HepG2 (cell line): ENCODE measurements at regions not wholly inside any gene's neighbourhood (a gene's known extent, or its start where the extent isn't known, plus 50 kb on each side); places are given as distances from the start of the nearest gene placed in this dataset.

Experiments
- ATAC-seq: fragments of 200-7000 bp; cut with Tn5 transposase; 3 replicates; pipeline ENCODE4 v1.9.1; 2020; ENCODE audit warnings: mild to moderate bottlenecking, moderate library complexity
- BruUV-seq: library from RNA; stranded (reverse); fragments of 400-500 nt; replicated peaks from 2 replicates; lab custom pipeline; 2021; lab: Mats Ljungman, UMichigan
- CTCF ChIA-PET: fragments of 300-600 bp; formaldehyde crosslinking; extraction: SDS; loops from one replicate; lab custom pipeline; 2021; ENCODE audit warnings: low total read pairs, inconsistent platforms, low intra/inter-chr PET ratio; lab: Yijun Ruan, JAX
- POLR2A ChIA-PET: fragments of 350-600 bp; sonication (Branson Sonifier 250); formaldehyde crosslinking; loops from one replicate; lab custom pipeline; 2020; ENCODE audit warnings: antibody characterized with exemption, inconsistent platforms; lab: Yijun Ruan, JAX
- DNase-seq: peaks from one replicate; pipeline ENCODE4 v3.0.0-alpha.2; 2015; ENCODE audit warnings: low spot score
- FAIRE-seq: peaks from 3 replicates; lab custom pipeline; 2011; peaks lifted over from hg19 to GRCh38; lab: Jason Lieb, UNC
- H2AFZ ChIP-seq: one replicate; pipeline ENCODE4 v1.6.1; 2011; ENCODE audit warnings: low read length, inconsistent platforms
- H3K27ac ChIP-seq: fragments of 300-600 bp; 3 replicates; pipeline ENCODE4 v1.8.0; 2011; ENCODE audit warnings: mixed run types, mild to moderate bottlenecking, mixed read lengths, low read length, inconsistent platforms; ENCODE audit not compliant: insufficient read depth; ENCODE audit errors: extremely low read length
- H3K27me3 ChIP-seq, 2 experiments: fragments of 200-600 bp in 1 of 2; 2 replicates in 1 of 2; 3 replicates in 1 of 2; pipeline versions ENCODE4 v1.6.0 to v1.8.0; 2011; ENCODE audit warnings: low read length in 2 of 2, mild to moderate bottlenecking in 2 of 2, moderate library complexity in 2 of 2, inconsistent platforms in 1 of 2; ENCODE audit not compliant: insufficient read depth in 2 of 2, control insufficient read depth in 1 of 2
- H3K36me3 ChIP-seq, 2 experiments: fragments of 200-600 bp in 1 of 2; replicated peaks in 1 of 2; 2 replicates in 1 of 2; 3 replicates in 1 of 2; pipeline versions ENCODE4 v1.5.1 to v1.8.0; 2011; ENCODE audit warnings: low read length in 2 of 2, inconsistent platforms in 1 of 2; ENCODE audit not compliant: insufficient read depth in 2 of 2, control insufficient read depth in 1 of 2
- H3K4me1 ChIP-seq: 2 replicates; pipeline ENCODE4 v1.5.1; 2012; ENCODE audit warnings: low read length, inconsistent platforms; ENCODE audit not compliant: insufficient read depth
- H3K4me2 ChIP-seq: 2 replicates; pipeline ENCODE4 v1.6.0; 2011; ENCODE audit warnings: low read depth, low read length, inconsistent platforms
- H3K4me3 ChIP-seq, 3 experiments: fragments of 200-600 bp in 1 of 3; sonication (generic), shearing (Covaris generic) in 1 of 3; replicated peaks in 1 of 3; 2 replicates each; pipeline ENCODE4 v1.5.1; 2011 to 2016; ENCODE audit warnings: low read length in 3 of 3, inconsistent platforms in 2 of 3, low read depth in 2 of 3, mild to moderate bottlenecking in 2 of 3, control low read depth in 1 of 3, mixed read lengths in 1 of 3; ENCODE audit not compliant: insufficient read depth in 1 of 3
- H3K79me2 ChIP-seq: one replicate; pipeline ENCODE4 v1.6.1; 2011; ENCODE audit warnings: low read length, inconsistent platforms; ENCODE audit not compliant: insufficient read depth
- H3K9ac ChIP-seq: 2 replicates; pipeline ENCODE4 v1.6.0; 2011; ENCODE audit warnings: mild to moderate bottlenecking, low read depth, low read length, inconsistent platforms; ENCODE audit not compliant: insufficient read depth
- H3K9me3 ChIP-seq: 2 replicates; pipeline ENCODE4 v1.5.1; 2012; ENCODE audit warnings: mild to moderate bottlenecking, low read length
- H4K20me1 ChIP-seq: 2 replicates; pipeline ENCODE4 v1.6.0; 2011; ENCODE audit warnings: inconsistent platforms, mild to moderate bottlenecking, low read length, moderate library complexity; ENCODE audit not compliant: insufficient read depth
- ARID2 ChIP-seq: sonication (generic); formaldehyde crosslinking; IDR thresholded peaks from 2 replicates; pipeline ENCODE4 v1.8.1; 2022; ENCODE audit warnings: mild to moderate bottlenecking, missing genetic modification reagents, borderline replicate concordance
- BHLHE40 ChIP-seq: IDR thresholded peaks from 2 replicates; pipeline ENCODE4 v1.6.1; 2011; ENCODE audit warnings: low read length, improper control_type of control experiment
- FOSL2 ChIP-seq: sonication (generic); formaldehyde crosslinking; IDR thresholded peaks from 2 replicates; pipeline ENCODE4 v1.4.0; 2020; ENCODE audit warnings: missing genetic modification reagents
- MXD4 ChIP-seq: IDR thresholded peaks from 2 replicates; pipeline ENCODE4 v1.6.1; 2016; ENCODE audit warnings: mild to moderate bottlenecking, missing biosample characterization, missing genetic modification reagents
- PHF20 ChIP-seq: sonication (generic); formaldehyde crosslinking; IDR thresholded peaks from 2 replicates; pipeline ENCODE4 v1.5.0; 2020; ENCODE audit warnings: mild to moderate bottlenecking, missing genetic modification reagents
- RARG ChIP-seq: sonication (generic); formaldehyde crosslinking; IDR thresholded peaks from 2 replicates; pipeline ENCODE4 v1.4.0; 2020; ENCODE audit warnings: low read depth, mild to moderate bottlenecking, missing genetic modification reagents
- TFDP1 ChIP-seq: IDR thresholded peaks from 2 replicates; pipeline ENCODE4 v1.6.1; 2016; ENCODE audit warnings: missing compliant biosample characterization, missing genetic modification reagents, borderline replicate concordance
- YEATS2 ChIP-seq: sonication (generic); formaldehyde crosslinking; IDR thresholded peaks from 2 replicates; pipeline ENCODE4 v1.4.0; 2020; ENCODE audit warnings: missing genetic modification reagents, borderline replicate concordance
- ZBTB44 ChIP-seq: sonication (generic); formaldehyde crosslinking; IDR thresholded peaks from 2 replicates; pipeline ENCODE4 v1.4.0; 2020; ENCODE audit warnings: missing genetic modification reagents
- WGBS: methylation state at CpG from one replicate; pipeline ENCODE4 v1.1.6; 2017; ENCODE audit warnings: low lambda C conversion rate; 5-methylcytosine and 5-hydroxymethylcytosine counted together
- in situ Hi-C: cut with HindIII; loops from 2 replicates; pipeline ENCODE4 v1.10.0; 2017; ENCODE audit warnings: low pct_unique_long_range_greater_than_20kb; ENCODE audit not compliant: extremely low pct_ligation_motif_present
- intact Hi-C: fragments of 100-400 bp; cut with micrococcal nuclease; formaldehyde crosslinking; loops from one replicate; pipeline ENCODE4 v1.10.0; 2022; ENCODE audit not compliant: unreplicated experiment
- TF ChIP-seq, protein P1 (sequence below): sonication (generic); formaldehyde crosslinking; IDR thresholded peaks from 2 replicates; pipeline ENCODE4 v1.8.0; 2022; ENCODE audit warnings: missing genetic modification reagents, mild to moderate bottlenecking, inconsistent platforms, borderline replicate concordance
- TF ChIP-seq, protein P2 (sequence below): sonication (generic); formaldehyde crosslinking; IDR thresholded peaks from 2 replicates; pipeline ENCODE4; 2020; ENCODE audit warnings: missing genetic modification reagents, mild to moderate bottlenecking, borderline replicate concordance

- ATAC-seq (no peak), FAIRE-seq (no peak), DNase-seq (no peak)
- in situ Hi-C loops (no loop called here), intact Hi-C loops (no loop called here)
- H3K27me3 ChIP-seq: peaks cover 4 to 23% of the 10 kb centered on the region in 2 experiments; a peak in 4 of 5 replicates
- no peak overlapping the region for H2AFZ ChIP-seq
- no peak overlapping the region for H3K27ac ChIP-seq
- no peaks in the 10 kb centered on the region for H3K79me2 ChIP-seq
- no peaks in the 10 kb centered on the region for H4K20me1 ChIP-seq
- no peak overlapping the region for H3K4me3 ChIP-seq
- 28% methylated on average over 6 of the region's 7 CpGs for WGBS
- no TSS peak for BruUV-seq
- CTCF ChIA-PET: no interaction called here
- POLR2A ChIA-PET: no interaction called here
- no peaks in the 10 kb centered on the region for H3K36me3 ChIP-seq
- H3K4me1 ChIP-seq: no peaks in the 10 kb centered on the region
- no peak overlapping the region for H3K4me2 ChIP-seq
- no peaks in the 10 kb centered on the region for H3K9me3 ChIP-seq
- TF ChIP-seq FOSL2 (CRISPR knock-in tag): no peak
- no peak for TF ChIP-seq TFDP1 (CRISPR knock-in tag)
- TF ChIP-seq RARG (CRISPR knock-in tag): no peak
- TF ChIP-seq, protein P1, sequence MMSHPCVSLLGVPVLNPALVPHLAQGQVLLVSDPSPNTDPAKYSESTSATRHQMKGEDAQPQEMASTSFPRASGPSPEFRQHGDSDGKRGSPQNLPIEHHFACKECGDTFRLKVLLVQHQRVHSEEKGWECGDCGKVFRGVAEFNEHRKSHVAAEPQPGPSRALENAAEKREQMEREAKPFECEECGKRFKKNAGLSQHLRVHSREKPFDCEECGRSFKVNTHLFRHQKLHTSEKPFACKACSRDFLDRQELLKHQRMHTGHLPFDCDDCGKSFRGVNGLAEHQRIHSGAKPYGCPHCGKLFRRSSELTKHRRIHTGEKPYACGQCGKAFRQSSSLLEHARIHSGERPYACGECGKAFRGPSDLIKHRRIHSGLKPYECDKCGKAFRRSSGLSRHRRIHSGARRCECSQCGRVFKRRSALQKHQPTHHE (CRISPR knock-in tag): no peak
- TF ChIP-seq BHLHE40: no peak
- no peak for TF ChIP-seq ARID2
- TF ChIP-seq, protein P2, sequence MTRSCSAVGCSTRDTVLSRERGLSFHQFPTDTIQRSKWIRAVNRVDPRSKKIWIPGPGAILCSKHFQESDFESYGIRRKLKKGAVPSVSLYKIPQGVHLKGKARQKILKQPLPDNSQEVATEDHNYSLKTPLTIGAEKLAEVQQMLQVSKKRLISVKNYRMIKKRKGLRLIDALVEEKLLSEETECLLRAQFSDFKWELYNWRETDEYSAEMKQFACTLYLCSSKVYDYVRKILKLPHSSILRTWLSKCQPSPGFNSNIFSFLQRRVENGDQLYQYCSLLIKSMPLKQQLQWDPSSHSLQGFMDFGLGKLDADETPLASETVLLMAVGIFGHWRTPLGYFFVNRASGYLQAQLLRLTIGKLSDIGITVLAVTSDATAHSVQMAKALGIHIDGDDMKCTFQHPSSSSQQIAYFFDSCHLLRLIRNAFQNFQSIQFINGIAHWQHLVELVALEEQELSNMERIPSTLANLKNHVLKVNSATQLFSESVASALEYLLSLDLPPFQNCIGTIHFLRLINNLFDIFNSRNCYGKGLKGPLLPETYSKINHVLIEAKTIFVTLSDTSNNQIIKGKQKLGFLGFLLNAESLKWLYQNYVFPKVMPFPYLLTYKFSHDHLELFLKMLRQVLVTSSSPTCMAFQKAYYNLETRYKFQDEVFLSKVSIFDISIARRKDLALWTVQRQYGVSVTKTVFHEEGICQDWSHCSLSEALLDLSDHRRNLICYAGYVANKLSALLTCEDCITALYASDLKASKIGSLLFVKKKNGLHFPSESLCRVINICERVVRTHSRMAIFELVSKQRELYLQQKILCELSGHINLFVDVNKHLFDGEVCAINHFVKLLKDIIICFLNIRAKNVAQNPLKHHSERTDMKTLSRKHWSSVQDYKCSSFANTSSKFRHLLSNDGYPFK (CRISPR knock-in tag): no peak
- TF ChIP-seq MXD4 (CRISPR knock-in tag): no peak
- TF ChIP-seq YEATS2: no peak
- no peak for TF ChIP-seq ZBTB44 (CRISPR knock-in tag)
- TF ChIP-seq PHF20: no peak
- TF ChIP-seq, all 625 proteins: peak for 0
- H3K9ac ChIP-seq: no peak overlapping the region
Measured at GRCh38 chr10:4075443-4075842, 290.4 kb upstream of the KLF6 start.
